ENCODE measurements at regions not wholly inside any gene's neighbourhood (a gene's known extent, or its start where the extent isn't known, plus 50 kb on each side); places are given as distances from the start of the nearest gene placed in this dataset.
"Not testable (repeated sequence)": the region's sequence is repeated elsewhere in the genome, so short reads cannot be mapped to it uniquely, and the experiment has no call there.

GRCh38 chr3:35448681-35449080 lies 190.6 kb upstream of the ARPP21 start:
- DNase-seq = no peak

DNA sequence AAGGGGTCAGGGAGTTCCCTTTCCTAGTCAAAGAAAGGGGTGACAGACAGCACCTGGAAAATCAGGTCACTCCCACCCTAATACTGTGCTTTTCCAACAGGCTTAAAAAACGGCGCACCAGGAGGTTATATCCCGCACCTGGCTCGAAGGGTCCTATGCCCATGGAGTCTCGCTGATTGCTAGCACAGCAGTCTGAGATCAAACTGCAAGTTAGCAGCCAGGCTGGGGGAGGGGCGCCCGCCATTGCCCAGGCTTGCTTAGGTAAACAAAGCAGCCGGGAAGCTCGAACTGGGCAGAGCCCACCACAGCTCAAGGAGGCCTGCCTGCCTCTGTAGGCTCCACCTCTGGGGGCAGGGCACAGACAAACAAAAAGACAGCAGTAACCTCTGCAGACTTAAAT lies 184.5 kb upstream of the ARPP21 start:
- DNase-seq = not testable (repeated sequence)

GRCh38 chr3:35473956-35474355 lies 165.4 kb upstream of the ARPP21 start:
- no peak for DNase-seq

DNA sequence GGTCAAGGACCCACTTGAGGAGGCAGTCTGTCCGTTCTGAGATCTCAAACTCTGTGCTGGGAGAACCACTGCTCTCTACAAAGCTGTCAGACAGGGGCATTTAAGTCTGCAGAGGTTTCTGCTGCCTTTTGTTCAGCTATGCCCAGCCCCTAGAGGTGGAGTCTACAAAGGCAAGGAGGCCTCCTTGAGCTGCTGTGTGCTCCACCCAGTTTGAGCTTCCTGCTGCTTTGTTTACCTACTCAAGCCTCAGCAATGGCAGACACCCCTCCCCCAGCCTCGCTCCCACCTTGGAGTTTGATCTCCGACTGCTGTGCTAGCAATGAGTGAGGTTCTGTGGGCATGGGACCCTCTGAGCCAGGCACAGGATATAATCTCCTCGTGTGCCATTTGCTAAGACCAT lies 156.8 kb upstream of the ARPP21 start:
- not testable (repeated sequence) for DNase-seq

GRCh38 chr3:35483131-35483530 lies 156.2 kb upstream of the ARPP21 start:
- no peak for DNase-seq

DNA sequence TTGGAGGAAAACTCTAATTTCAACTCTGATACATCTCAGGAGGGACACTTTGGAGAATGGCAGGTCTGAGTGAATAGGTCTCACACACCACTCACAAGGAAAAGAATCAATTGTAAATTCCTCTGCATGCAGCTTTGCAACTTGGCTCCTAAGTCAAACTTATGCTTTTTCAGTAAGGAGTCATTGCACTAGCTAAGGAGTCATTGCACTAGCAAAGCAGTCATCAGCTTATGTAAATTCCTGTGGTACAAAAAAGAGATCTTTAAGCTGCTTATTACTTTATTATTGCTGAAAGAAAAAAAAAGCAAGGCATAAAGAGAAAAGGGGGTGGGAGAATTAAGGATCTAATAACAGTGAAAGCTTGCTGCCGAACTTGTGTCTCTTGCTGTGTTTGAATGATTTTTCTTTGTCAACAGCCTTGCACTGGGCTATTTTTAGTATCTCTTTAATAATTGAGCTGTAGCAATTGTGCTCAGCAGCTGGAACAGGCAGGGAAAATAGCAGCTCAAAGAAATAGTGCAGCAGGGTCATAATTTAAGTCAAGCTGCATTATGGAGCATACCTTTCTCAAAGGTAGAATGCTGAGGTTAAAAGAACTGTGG lies 154.3 kb upstream of the ARPP21 start:
- DNase-seq = no peak

DNA sequence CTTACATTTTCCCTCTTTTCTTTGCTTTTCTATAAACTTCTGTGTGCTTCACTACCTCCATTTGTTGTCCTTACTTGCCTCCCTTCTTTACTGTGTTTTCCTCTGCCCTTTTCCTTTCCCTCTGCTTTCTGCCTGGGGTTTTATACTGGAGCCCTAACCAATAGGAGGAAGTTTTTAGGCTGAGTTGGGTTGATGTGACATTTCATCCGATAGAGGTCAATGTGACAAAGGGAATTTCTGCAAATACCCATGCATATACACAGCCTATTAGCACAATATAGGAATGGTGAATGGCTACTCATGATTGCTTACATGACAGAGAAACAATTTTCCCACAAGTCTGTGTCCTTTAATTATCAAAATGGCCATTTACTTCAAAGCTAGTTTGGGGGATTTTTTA lies 153.0 kb upstream of the ARPP21 start:
- DNase-seq = no peak

DNA sequence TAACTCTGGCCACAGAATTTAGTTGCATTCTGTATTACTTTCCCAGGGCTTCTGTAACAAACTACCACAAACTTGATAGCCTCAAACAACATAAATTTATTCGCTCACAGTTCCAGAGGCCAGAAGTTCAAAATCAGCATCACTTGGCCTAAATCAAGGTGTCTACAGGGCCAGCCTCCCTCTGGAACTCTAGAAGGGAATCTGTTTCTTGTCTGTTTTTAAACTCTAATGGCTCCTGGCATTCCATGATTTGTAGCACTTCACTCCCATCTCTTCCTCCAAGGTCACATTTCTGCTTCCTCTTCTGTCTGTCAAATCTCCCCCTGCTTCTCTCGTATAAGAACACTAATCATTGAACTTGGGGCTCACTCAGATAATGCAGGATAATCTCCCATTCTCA lies 151.9 kb upstream of the ARPP21 start:
- no peak for DNase-seq

GRCh38 chr3:35488526-35488925 lies 150.8 kb upstream of the ARPP21 start:
- DNase-seq = no peak

DNA sequence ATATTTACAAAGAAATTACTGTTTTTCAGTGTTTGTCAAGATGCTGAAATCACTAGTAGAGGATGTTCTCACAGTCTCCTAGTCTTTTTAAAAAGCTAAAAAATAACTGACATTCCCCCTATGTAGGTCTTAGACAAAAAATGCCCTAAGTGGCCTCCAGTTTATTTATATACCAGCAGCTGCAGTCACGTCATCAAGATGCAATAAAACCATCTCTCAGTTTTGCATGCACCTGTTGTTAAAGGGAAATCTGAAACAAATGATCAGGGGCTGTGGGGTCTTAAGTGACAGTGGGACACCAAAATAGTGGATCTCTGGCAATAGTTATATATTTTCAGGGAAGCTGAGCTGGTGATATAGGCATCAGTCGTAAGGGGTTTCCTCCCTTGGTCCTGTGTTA lies 146.5 kb upstream of the ARPP21 start:
- no peak for DNase-seq

GRCh38 chr3:35498506-35499210 lies 140.7 kb upstream of the ARPP21 start:
- no peak for DNase-seq

DNA sequence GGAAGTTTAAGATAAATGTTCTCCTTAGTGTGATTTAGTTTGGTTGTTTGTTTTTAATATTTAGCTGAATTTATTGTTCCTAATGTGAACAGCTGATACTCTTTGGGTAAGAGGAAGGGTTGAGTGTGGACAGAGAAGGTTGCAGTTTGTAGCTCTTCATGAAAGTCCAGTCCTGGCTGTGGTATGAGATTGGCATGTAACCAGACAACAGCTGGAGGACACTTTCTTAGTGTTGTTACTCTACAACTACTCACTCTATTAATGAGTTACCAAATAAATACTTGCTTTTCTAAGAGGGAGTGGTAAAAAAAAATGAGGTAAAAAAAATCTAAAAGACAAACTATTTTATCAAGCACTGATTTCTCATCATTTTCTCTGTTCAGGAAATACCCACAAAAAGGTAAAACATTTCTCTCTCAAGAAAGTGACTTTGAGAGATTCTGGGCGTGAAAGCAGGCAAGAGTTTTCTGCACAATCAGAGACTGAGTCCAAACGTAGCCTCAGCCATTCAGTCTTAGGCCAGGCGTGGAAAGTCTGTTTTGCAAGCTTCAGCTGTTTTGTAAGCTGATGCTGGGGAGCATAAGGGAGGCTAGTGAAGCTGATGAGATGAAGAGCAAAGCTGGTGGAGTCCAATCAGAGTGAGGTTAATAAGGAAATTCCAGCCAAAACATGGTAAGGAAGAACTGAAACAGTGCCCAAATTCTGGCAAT lies 138.5 kb upstream of the ARPP21 start:
- DNase-seq = no peak

DNA sequence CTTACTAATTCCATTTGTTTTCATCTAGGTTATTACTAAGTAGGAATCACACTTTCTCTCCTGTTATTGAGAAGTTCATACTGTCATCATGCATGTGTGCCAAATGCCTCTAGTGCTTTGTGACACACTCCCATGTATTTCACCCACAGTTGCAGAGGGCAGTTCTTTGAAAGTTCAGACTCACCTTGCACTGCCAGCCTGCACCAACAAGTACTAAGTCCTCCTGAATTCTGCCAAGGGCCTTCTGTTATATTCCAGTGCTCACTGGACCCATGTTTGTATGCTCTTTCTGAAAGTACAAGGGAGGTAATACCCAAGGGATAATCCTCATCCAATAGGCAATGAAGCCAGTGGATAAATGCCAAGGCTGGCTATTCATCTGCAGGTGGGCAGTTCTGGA lies 136.6 kb upstream of the ARPP21 start:
- no peak for DNase-seq

- peak in 8 of 56 donors; percentile 1 to 36 (median 8) for DNase-seq
Measured at GRCh38 chr3:35505181-35505580, 134.1 kb upstream of the ARPP21 start.

DNA sequence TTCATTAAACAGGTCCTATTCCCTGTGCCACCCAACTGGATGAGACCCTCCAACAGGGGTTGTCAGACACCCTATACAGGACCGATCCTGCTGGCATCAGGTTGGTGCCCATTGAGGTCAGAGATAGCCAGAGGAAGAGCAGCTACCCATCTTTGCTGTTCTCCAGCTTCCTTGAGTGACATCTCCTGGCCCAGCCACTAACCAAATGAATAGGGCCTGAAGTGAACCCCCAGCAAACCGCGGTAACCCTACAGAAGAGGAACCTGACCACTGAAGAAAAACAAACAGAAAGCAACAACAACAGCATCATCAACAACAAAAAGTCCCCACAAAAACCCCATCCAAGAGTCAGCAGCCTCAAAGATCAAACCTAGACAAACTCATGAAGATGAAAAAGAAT lies 133.6 kb upstream of the ARPP21 start:
- DNase-seq = no peak

DNA sequence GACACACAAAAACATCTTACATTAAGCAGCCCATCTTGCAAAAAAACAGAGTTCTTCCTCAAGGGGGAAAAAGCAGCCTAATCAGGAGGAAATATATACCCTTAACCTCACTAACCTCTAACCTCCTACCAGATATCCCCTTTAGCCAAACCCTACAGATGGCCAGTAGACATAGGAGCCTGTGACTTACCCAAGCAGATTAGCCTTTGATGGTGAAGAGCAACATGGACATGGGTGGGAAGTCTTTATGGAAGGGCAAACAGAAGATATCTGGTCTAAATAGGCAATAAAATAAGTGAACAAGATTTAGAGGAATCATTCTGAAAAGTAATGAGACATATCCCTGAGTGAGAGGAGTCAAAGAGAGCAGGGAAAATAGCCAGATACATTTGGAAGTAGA lies 119.4 kb upstream of the ARPP21 start:
- DNase-seq = no peak

DNA sequence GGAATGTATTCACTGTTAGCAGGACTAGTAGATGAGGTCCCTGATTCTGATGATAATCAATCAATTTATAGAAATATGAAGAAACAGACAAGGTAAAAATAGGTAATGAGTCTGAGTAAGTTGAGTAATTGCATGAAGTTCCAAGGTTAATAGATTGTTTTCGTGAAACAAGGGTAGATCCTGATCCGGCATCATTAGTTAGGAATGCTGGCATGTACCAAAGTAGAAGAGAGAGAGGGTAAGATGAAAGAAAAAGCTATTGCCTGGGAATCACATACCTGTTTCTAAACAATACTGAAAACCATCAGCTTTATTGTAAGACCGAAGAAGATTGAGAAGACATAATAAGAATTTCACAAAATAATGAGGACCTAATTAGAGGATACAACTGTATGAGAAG lies 118.1 kb upstream of the ARPP21 start:
- DNase-seq = no peak

DNA sequence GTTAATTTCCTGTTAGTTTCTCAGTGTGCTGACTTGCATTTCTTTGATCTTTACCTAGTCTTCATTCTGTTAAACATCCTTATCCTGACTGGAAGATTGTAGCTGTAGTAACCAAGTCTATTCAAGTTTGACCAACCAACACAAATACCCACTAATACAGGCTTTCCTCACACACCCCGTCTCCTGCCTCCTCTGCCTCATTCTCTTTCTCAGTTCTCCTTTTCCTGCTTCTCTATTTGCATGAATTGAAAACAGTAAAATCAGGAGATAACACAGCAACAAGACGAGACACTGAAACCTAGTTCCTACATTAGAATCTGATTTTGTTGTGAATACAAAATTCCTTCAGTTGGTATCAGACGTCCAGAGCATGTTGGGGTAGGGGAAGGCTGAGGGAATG lies 116.9 kb upstream of the ARPP21 start:
- DNase-seq = no peak

- no peak for DNase-seq
Measured at GRCh38 chr3:35523074-35523473, 116.3 kb upstream of the ARPP21 start.

DNA sequence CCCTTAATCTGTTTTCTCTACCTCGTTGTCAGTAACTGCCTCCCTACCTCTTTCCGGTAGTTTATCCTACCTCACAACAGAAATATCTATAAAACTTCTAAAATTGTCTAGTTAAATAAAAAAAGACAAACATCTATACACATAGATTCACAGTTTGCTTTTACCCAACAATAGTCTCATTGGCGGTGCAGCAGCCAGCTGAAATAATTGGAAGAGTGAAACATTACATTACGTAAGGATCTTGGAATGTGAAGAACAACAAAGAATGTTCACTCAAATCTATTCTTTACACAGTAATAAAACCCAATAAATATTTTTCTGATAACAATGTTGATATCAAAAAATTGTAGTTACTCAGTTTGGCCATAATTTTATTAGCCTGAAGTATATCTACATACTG lies 115.5 kb upstream of the ARPP21 start:
- no peak for DNase-seq

- DNase-seq = no peak
Measured at GRCh38 chr3:35524856-35525255, 114.5 kb upstream of the ARPP21 start.

GRCh38 chr3:35528728-35529127 lies 110.6 kb upstream of the ARPP21 start:
- no peak for DNase-seq

DNA sequence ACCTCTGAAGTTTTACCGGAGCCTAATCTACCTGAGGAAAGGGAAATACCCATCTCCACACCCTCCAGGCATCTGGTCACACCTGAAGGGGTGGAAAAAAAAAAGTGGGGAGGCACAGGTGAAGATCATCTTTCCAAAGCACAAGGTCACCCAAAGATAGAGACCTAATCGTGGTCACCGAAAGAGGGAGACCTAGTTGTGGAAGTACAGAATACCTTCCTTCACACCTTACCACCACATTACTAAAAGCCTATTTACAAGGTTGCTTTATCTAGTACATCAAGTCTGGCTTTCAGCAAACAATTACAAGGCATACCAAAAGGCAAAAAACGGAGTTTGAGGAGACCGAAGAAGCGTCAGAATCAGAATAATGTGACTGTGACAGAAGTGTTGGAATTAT lies 110.0 kb upstream of the ARPP21 start:
- DNase-seq = no peak
